ENCODE measurements at regions not wholly inside any gene's neighbourhood (a gene's known extent, or its start where the extent isn't known, plus 50 kb on each side); places are given as distances from the start of the nearest gene placed in this dataset.
A peak's percentile ranks its signal among the peaks of the same experiment; 100 is the strongest.

DNA sequence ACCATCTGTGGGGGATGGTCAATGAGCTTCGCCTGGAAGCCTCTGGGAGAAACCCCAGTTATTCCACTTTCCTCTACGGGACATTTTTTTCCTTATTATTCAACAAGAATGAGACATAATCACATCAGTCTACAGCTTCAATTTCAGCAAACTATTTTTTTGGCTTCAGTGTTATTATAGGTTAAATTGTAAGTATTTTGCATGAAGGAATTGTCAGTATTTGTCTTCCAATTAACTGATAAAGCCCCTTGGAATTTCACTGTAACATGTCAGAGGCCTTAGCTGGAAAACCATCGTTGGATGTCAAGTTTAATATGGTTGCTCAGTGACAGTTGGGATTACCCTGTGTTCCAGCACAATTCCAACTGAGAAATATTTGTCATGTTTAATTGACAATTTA lies 480.9 kb upstream of the CHST9 start:
- intact Hi-C loops (cut with micrococcal nuclease; ENCODE audit: unreplicated experiment): no loop called here
- Histone ChIP-seq H3K36me3 (ENCODE audit: control insufficient read depth, insufficient read depth, low read length) (no peaks in the 10 kb centered on the region), H3K9me3 (ENCODE audit: control insufficient read depth, insufficient read depth, low read depth, low read length) (no peaks in the 10 kb centered on the region), H3K27ac (ENCODE audit: low read length) (no peak overlapping the region), H3K4me1 (ENCODE audit: control insufficient read depth, insufficient read depth, low read length) (no peaks in the 10 kb centered on the region), H3K27me3 (ENCODE audit: control insufficient read depth, insufficient read depth, low read length) (no peaks in the 10 kb centered on the region), H3K4me3 (ENCODE audit: low read depth in 2 of 2, low read length in 2 of 2) (no peak overlapping the region)
- POLR2A ChIA-PET: no interaction called here
- CTCF ChIA-PET: no interaction called here
- ATAC-seq (no peak), DNase-seq (ENCODE audit: low read depth, low spot score) (no peak)
- in situ Hi-C loops (cut with HindIII; ENCODE audit: low pct_unique_long_range_greater_than_20kb, low sequenced_read_pairs): no loop called here
- TF ChIP-seq SIN3A (IDR thresholded peaks at IDR 0.05; ENCODE audit: borderline replicate concordance, insufficient read depth, low read depth, low read length): no peak
- BruUV-seq (replicated peaks): no TSS peak

DNA sequence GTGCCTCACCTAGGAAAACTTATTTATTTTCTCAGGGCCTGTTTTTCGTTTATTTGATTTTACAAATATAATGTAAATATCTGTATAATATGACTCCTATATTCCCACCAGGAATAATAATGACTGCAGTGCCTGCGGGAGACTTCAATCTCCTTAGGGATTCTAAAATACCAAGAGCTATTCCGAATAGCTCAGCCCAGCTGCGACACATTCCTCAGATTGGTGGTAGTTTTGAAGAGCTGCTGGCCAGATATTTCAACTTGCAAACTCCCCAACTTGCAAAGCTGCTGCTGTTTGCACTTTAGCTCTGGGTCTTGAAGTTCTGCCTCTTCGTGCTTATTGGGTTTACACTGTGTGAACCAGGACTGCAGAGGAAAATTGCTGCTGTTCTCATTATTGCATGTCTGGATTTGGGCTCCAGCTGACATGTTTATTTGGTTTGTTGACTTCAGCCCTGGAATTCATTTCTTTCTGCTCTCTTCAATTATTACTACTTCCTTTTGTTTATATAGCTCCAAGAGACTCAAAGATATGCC lies 480.2 kb upstream of the CHST9 start:
- peak; percentile 69 for ATAC-seq

DNA sequence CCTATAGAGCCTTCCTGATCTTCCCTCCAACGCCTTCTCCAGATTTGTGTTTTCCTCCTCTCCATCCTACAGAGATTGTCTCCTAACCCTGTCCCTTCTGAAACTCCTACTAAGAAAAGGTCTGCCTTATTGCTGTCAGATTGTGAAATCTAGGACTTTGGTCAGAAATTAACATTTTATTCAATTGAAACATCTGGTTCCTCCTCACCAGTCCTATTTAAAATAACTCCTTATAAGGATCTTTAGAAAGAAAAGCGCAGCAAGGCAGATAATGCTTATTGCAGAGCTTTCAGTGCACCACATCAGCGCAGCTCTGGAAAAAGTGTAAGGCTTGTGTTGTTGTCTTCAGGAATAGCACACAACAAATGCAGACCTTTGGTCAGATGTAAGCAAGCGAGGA lies 477.8 kb upstream of the CHST9 start:
- BruUV-seq (replicated peaks): no TSS peak
- in situ Hi-C loops (cut with HindIII; ENCODE audit: low pct_unique_long_range_greater_than_20kb, low sequenced_read_pairs) (no loop called here), intact Hi-C loops (cut with micrococcal nuclease; ENCODE audit: unreplicated experiment) (no loop called here)
- ChIA-PET POLR2A (no interaction called here), CTCF (no interaction called here)
- TF ChIP-seq, protein P1, sequence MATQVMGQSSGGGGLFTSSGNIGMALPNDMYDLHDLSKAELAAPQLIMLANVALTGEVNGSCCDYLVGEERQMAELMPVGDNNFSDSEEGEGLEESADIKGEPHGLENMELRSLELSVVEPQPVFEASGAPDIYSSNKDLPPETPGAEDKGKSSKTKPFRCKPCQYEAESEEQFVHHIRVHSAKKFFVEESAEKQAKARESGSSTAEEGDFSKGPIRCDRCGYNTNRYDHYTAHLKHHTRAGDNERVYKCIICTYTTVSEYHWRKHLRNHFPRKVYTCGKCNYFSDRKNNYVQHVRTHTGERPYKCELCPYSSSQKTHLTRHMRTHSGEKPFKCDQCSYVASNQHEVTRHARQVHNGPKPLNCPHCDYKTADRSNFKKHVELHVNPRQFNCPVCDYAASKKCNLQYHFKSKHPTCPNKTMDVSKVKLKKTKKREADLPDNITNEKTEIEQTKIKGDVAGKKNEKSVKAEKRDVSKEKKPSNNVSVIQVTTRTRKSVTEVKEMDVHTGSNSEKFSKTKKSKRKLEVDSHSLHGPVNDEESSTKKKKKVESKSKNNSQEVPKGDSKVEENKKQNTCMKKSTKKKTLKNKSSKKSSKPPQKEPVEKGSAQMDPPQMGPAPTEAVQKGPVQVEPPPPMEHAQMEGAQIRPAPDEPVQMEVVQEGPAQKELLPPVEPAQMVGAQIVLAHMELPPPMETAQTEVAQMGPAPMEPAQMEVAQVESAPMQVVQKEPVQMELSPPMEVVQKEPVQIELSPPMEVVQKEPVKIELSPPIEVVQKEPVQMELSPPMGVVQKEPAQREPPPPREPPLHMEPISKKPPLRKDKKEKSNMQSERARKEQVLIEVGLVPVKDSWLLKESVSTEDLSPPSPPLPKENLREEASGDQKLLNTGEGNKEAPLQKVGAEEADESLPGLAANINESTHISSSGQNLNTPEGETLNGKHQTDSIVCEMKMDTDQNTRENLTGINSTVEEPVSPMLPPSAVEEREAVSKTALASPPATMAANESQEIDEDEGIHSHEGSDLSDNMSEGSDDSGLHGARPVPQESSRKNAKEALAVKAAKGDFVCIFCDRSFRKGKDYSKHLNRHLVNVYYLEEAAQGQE (IDR thresholded peaks at IDR 0.05; ENCODE audit: insufficient read depth in 1 of 2, low read depth in 2 of 2, low read length in 1 of 2): no peak
- TF ChIP-seq, protein P2, sequence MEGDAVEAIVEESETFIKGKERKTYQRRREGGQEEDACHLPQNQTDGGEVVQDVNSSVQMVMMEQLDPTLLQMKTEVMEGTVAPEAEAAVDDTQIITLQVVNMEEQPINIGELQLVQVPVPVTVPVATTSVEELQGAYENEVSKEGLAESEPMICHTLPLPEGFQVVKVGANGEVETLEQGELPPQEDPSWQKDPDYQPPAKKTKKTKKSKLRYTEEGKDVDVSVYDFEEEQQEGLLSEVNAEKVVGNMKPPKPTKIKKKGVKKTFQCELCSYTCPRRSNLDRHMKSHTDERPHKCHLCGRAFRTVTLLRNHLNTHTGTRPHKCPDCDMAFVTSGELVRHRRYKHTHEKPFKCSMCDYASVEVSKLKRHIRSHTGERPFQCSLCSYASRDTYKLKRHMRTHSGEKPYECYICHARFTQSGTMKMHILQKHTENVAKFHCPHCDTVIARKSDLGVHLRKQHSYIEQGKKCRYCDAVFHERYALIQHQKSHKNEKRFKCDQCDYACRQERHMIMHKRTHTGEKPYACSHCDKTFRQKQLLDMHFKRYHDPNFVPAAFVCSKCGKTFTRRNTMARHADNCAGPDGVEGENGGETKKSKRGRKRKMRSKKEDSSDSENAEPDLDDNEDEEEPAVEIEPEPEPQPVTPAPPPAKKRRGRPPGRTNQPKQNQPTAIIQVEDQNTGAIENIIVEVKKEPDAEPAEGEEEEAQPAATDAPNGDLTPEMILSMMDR (IDR thresholded peaks at IDR 0.05): no peak
- TF ChIP-seq POLR2AphosphoS5 (IDR thresholded peaks at IDR 0.05; ENCODE audit: low read depth, low read length): no peak
- TF ChIP-seq TCF7L2 (IDR thresholded peaks at IDR 0.05; ENCODE audit: low read depth, low read length): no peak
- TF ChIP-seq SIN3A (IDR thresholded peaks at IDR 0.05; ENCODE audit: borderline replicate concordance, insufficient read depth, low read depth, low read length): no peak
- Histone ChIP-seq H3K27me3 (ENCODE audit: control insufficient read depth, insufficient read depth, low read length) (no peaks in the 10 kb centered on the region), H3K9me3 (ENCODE audit: control insufficient read depth, insufficient read depth, low read depth, low read length) (no peaks in the 10 kb centered on the region), H3K27ac (ENCODE audit: low read length) (no peak overlapping the region), H3K36me3 (ENCODE audit: control insufficient read depth, insufficient read depth, low read length) (no peaks in the 10 kb centered on the region), H3K4me1 (ENCODE audit: control insufficient read depth, insufficient read depth, low read length) (no peaks in the 10 kb centered on the region), H3K4me3 (ENCODE audit: low read depth in 2 of 2, low read length in 2 of 2) (no peak overlapping the region)
- no peak for DNase-seq (ENCODE audit: low read depth, low spot score)
- no peak for ATAC-seq

More for the DNA sequence above, 480.2 kb upstream of the CHST9 start:
- Histone ChIP-seq H3K27ac (ENCODE audit: low read length) (no peak overlapping the region), H3K36me3 (ENCODE audit: control insufficient read depth, insufficient read depth, low read length) (no peaks in the 10 kb centered on the region), H3K9me3 (ENCODE audit: control insufficient read depth, insufficient read depth, low read depth, low read length) (no peaks in the 10 kb centered on the region), H3K4me3 (ENCODE audit: low read depth in 2 of 2, low read length in 2 of 2) (no peak overlapping the region), H3K4me1 (ENCODE audit: control insufficient read depth, insufficient read depth, low read length) (no peaks in the 10 kb centered on the region), H3K27me3 (ENCODE audit: control insufficient read depth, insufficient read depth, low read length) (no peaks in the 10 kb centered on the region)
- in situ Hi-C loops (cut with HindIII; ENCODE audit: low pct_unique_long_range_greater_than_20kb, low sequenced_read_pairs) (no loop called here), intact Hi-C loops (cut with micrococcal nuclease; ENCODE audit: unreplicated experiment) (no loop called here)
- ChIA-PET POLR2A (interaction anchor here (0.8 kb wide), 1 partner anchor 339 kb away, joined by 3 read pairs; no protein-coding TSS in a partner anchor), CTCF (no interaction called here)
- no TSS peak for BruUV-seq (replicated peaks)
- DNase-seq (ENCODE audit: low read depth, low spot score): no peak
- TF ChIP-seq, protein P1 (IDR thresholded peaks at IDR 0.05; ENCODE audit: insufficient read depth in 1 of 2, low read depth in 2 of 2, low read length in 1 of 2): no peak
- TF ChIP-seq POLR2AphosphoS5 (IDR thresholded peaks at IDR 0.05; ENCODE audit: low read depth, low read length) (no peak), SIN3A (IDR thresholded peaks at IDR 0.05; ENCODE audit: borderline replicate concordance, insufficient read depth, low read depth, low read length) (no peak), TCF7L2 (IDR thresholded peaks at IDR 0.05; ENCODE audit: low read depth, low read length) (no peak)
- TF ChIP-seq, protein P2 (IDR thresholded peaks at IDR 0.05): no peak

Data from Panc1 (cell line).